Lower lobe of right lung (tissue), 2 donors: ENCODE measurements at regions not wholly inside any gene's neighbourhood (a gene's known extent, or its start where the extent isn't known, plus 50 kb on each side); places are given as distances from the start of the nearest gene placed in this dataset.

ENCODE experiments used
- ATAC-seq, 2 donors: fragments of 200-7000 bp; cut with Tn5 transposase; one replicate each; pipeline ENCODE4 v1.9.1; 2020 to 2022; ENCODE audit warnings: mild to moderate bottlenecking in 2 of 2, moderate library complexity in 2 of 2
- DNase-seq: peaks from one replicate; pipeline ENCODE4 v3.0.0-alpha.2; 2020
- H3K27ac ChIP-seq: fragments of 200-600 bp; one replicate; pipeline ENCODE4 v1.8.0; 2022
- H3K27me3 ChIP-seq: fragments of 200-600 bp; one replicate; pipeline ENCODE4 v1.8.0; 2022; ENCODE audit warnings: low read depth
- H3K36me3 ChIP-seq: fragments of 200-600 bp; one replicate; pipeline ENCODE4 v1.8.0; 2022; ENCODE audit warnings: mild to moderate bottlenecking
- H3K4me1 ChIP-seq: fragments of 200-600 bp; one replicate; pipeline ENCODE4 v1.8.0; 2022
- H3K4me3 ChIP-seq: fragments of 200-600 bp; one replicate; pipeline ENCODE4 v1.8.0; 2022; ENCODE audit warnings: mild to moderate bottlenecking
- H3K9me3 ChIP-seq: fragments of 200-600 bp; one replicate; pipeline ENCODE4 v1.8.0; 2022
- CTCF ChIP-seq: fragments of 200-600 bp; IDR thresholded peaks from one replicate; pipeline ENCODE4 v1.8.0; 2022; ENCODE audit warnings: antibody characterized with exemption, mild to moderate bottlenecking
- intact Hi-C: fragments of 100-400 bp; cut with DNase I; formaldehyde crosslinking; loops from one replicate; pipeline ENCODE4 v1.11.0; 2022
- donor health status: DM: no; HTN: yes; CAD: no; lungs with severe emphysema.

- intact Hi-C loops = no loop called here
- DNase-seq (no peak), ATAC-seq (no peak)
Measured at GRCh38 chr17:53316988-53317387, 505.7 kb upstream of the KIF2B start.

GRCh38 chr17:53316073-53316472 is 506.7 kb upstream of the KIF2B start:
- Histone ChIP-seq H3K9me3 (no peaks in the 10 kb centered on the region), H3K27me3 (no peaks in the 10 kb centered on the region), H3K27ac (no peak overlapping the region), H3K36me3 (no peaks in the 10 kb centered on the region), H3K4me1 (no peaks in the 10 kb centered on the region), H3K4me3 (no peak overlapping the region)
- ATAC-seq (no peak), DNase-seq (no peak)
- TF ChIP-seq CTCF = no peak
- intact Hi-C loops = no loop called here

More at GRCh38 chr17:53316988-53317387, 505.7 kb upstream of the KIF2B start:
- H3K4me3 ChIP-seq = no peak overlapping the region
- H3K36me3 ChIP-seq = no peaks in the 10 kb centered on the region
- no peaks in the 10 kb centered on the region for H3K9me3 ChIP-seq
- no peak overlapping the region for H3K27ac ChIP-seq
- no peaks in the 10 kb centered on the region for H3K4me1 ChIP-seq
- H3K27me3 ChIP-seq = no peaks in the 10 kb centered on the region
- TF ChIP-seq CTCF = no peak

GRCh38 chr17:53314521-53314920 is 508.2 kb upstream of the KIF2B start:
- Histone ChIP-seq H3K27me3 (no peaks in the 10 kb centered on the region), H3K4me1 (no peaks in the 10 kb centered on the region), H3K36me3 (no peaks in the 10 kb centered on the region), H3K9me3 (no peaks in the 10 kb centered on the region), H3K4me3 (no peak overlapping the region), H3K27ac (no peak overlapping the region)
- DNase-seq (no peak), ATAC-seq (no peak)
- intact Hi-C loops = no loop called here
- TF ChIP-seq CTCF = no peak

- Histone ChIP-seq H3K27me3 (no peaks in the 10 kb centered on the region), H3K27ac (no peak overlapping the region), H3K36me3 (no peaks in the 10 kb centered on the region), H3K4me1 (no peaks in the 10 kb centered on the region), H3K9me3 (peaks cover 7% of the 10 kb centered on the region), H3K4me3 (no peak overlapping the region)
- TF ChIP-seq CTCF = no peak
- DNase-seq = no peak
- intact Hi-C loops = no loop called here
- ATAC-seq = no peak
Measured at GRCh38 chr17:53313746-53314145, 509.0 kb upstream of the KIF2B start.

- Histone ChIP-seq H3K36me3 (no peaks in the 10 kb centered on the region), H3K27ac (no peak overlapping the region), H3K4me3 (no peak overlapping the region), H3K9me3 (no peaks in the 10 kb centered on the region), H3K27me3 (no peaks in the 10 kb centered on the region), H3K4me1 (no peaks in the 10 kb centered on the region)
- no peak for ATAC-seq
- TF ChIP-seq CTCF = no peak
- no peak for DNase-seq
- intact Hi-C loops = no loop called here
Measured at GRCh38 chr17:53278466-53278865, 544.3 kb upstream of the KIF2B start.

- intact Hi-C loops = no loop called here
- Histone ChIP-seq H3K36me3 (no peaks in the 10 kb centered on the region), H3K4me1 (no peaks in the 10 kb centered on the region), H3K9me3 (no peaks in the 10 kb centered on the region), H3K4me3 (no peak overlapping the region), H3K27me3 (no peaks in the 10 kb centered on the region), H3K27ac (no peak overlapping the region)
- ATAC-seq = no peak
- TF ChIP-seq CTCF = no peak
- DNase-seq = no peak
Measured at GRCh38 chr17:53273126-53273525, 549.6 kb upstream of the KIF2B start.
